A673 (cell line): ENCODE measurements at regions not wholly inside any gene's neighbourhood (a gene's known extent, or its start where the extent isn't known, plus 50 kb on each side); places are given as distances from the start of the nearest gene placed in this dataset.

Experiments used
- BruUV-seq: library from RNA; stranded (reverse); fragments of 400-500 nt; replicated peaks from 2 replicates; lab custom pipeline; 2021; lab: Mats Ljungman, UMichigan
- CTCF ChIA-PET: fragments of 300-600 bp; sonication (Branson Sonifier 250); formaldehyde crosslinking; loops from one replicate; lab custom pipeline; 2022; ENCODE audit warnings: antibody characterized with exemption; lab: Charles Lee
- POLR2A ChIA-PET: fragments of 300-600 bp; sonication (Branson Sonifier 250); formaldehyde crosslinking; loops from one replicate; lab custom pipeline; 2022; ENCODE audit warnings: antibody characterized with exemption; ENCODE audit not compliant: low non-redundant PET; lab: Charles Lee
- DNase-seq: peaks from one replicate; pipeline ENCODE4 v3.0.0-alpha.2; 2015; ENCODE audit warnings: low spot score
- H3K27ac ChIP-seq: fragments of 200-600 bp; sonication (generic); 2 replicates; pipeline ENCODE4 v1.5.1; 2016; ENCODE audit warnings: mixed run types, low read depth, mild to moderate bottlenecking, mixed read lengths, antibody characterized with exemption, low read length; ENCODE audit not compliant: poor library complexity, severe bottlenecking
- H3K27me3 ChIP-seq: fragments of 200-600 bp; sonication (generic); replicated peaks from 2 replicates; pipeline ENCODE4 v1.6.1; 2017; ENCODE audit warnings: mixed run types, low read depth, mild to moderate bottlenecking, mixed read lengths, antibody characterized with exemption, low read length; ENCODE audit not compliant: insufficient read depth, poor library complexity
- H3K36me3 ChIP-seq: fragments of 200-600 bp; sonication (generic); 2 replicates; pipeline ENCODE4 v1.6.1; 2016; ENCODE audit warnings: mixed run types, mild to moderate bottlenecking, mixed read lengths, antibody characterized with exemption, low read length; ENCODE audit not compliant: insufficient read depth, poor library complexity, severe bottlenecking
- H3K4me1 ChIP-seq: fragments of 200-600 bp; sonication (generic); 2 replicates; pipeline ENCODE4 v1.6.1; 2017; ENCODE audit warnings: mixed run types, mild to moderate bottlenecking, mixed read lengths, antibody characterized with exemption, low read length; ENCODE audit not compliant: insufficient read depth, poor library complexity, severe bottlenecking
- H3K4me3 ChIP-seq: fragments of 200-600 bp; sonication (generic); 2 replicates; pipeline ENCODE4 v1.5.1; 2016; ENCODE audit warnings: low read depth, mixed run types, mild to moderate bottlenecking, mixed read lengths, low read length; ENCODE audit not compliant: poor library complexity, severe bottlenecking
- H3K9me3 ChIP-seq: fragments of 200-600 bp; sonication (generic); 2 replicates; pipeline ENCODE4 v1.6.1; 2016; ENCODE audit warnings: mixed run types, low read depth, mild to moderate bottlenecking, mixed read lengths, antibody characterized with exemption, low read length; ENCODE audit not compliant: poor library complexity, severe bottlenecking
- CTCF ChIP-seq: fragments of 300-800, 200-600 bp; sonication (generic); conservative IDR thresholded peaks from 2 replicates; pipeline ENCODE4 v1.5.1; 2017; ENCODE audit warnings: low read depth, mild to moderate bottlenecking, antibody characterized with exemption, low read length, moderate library complexity, mixed read lengths
- EZH2 ChIP-seq: fragments of 200-600 bp; sonication (generic); IDR thresholded peaks from 2 replicates; pipeline ENCODE4 v1.6.1; 2017; ENCODE audit warnings: borderline replicate concordance, low read depth, mild to moderate bottlenecking, mixed read lengths, antibody characterized with exemption, low read length; ENCODE audit not compliant: poor library complexity, severe bottlenecking
- intact Hi-C: fragments of 100-400 bp; cut with micrococcal nuclease; formaldehyde crosslinking; loops from one replicate; pipeline ENCODE4 v1.10.0; 2022; ENCODE audit not compliant: unreplicated experiment

- POLR2A ChIA-PET: no interaction called here
- CTCF ChIA-PET: no interaction called here
- Histone ChIP-seq H3K4me3 (no peak overlapping the region), H3K9me3 (no peaks in the 10 kb centered on the region), H3K36me3 (no peaks in the 10 kb centered on the region), H3K27me3 (no peaks in the 10 kb centered on the region), H3K4me1 (no peaks in the 10 kb centered on the region), H3K27ac (no peak overlapping the region)
- BruUV-seq: no TSS peak
- intact Hi-C loops: no loop called here
- no peak for DNase-seq
- TF ChIP-seq CTCF: no peak
Observed at GRCh38 chr3:45318689-45319088, 69.7 kb upstream of the LARS2 start.

- Histone ChIP-seq H3K27ac (no peak overlapping the region), H3K36me3 (no peaks in the 10 kb centered on the region), H3K4me3 (no peak overlapping the region), H3K27me3 (no peaks in the 10 kb centered on the region), H3K9me3 (no peaks in the 10 kb centered on the region), H3K4me1 (no peaks in the 10 kb centered on the region)
- TF ChIP-seq EZH2 (no peak), CTCF (no peak)
- ChIA-PET CTCF (no interaction called here), POLR2A (no interaction called here)
- no peak for DNase-seq
- intact Hi-C loops: no loop called here
- BruUV-seq: no TSS peak
Observed at GRCh38 chr3:45319231-45319995, 69.0 kb upstream of the LARS2 start.

GRCh38 chr3:45319996-45320305 lies 68.4 kb upstream of the LARS2 start:
- no TSS peak for BruUV-seq
- H3K27me3 ChIP-seq: no peaks in the 10 kb centered on the region
- TF ChIP-seq EZH2: no peak
- TF ChIP-seq CTCF: no peak
- H3K9me3 ChIP-seq: no peaks in the 10 kb centered on the region
- DNase-seq: no peak
- no peaks in the 10 kb centered on the region for H3K4me1 ChIP-seq
- no peak overlapping the region for H3K27ac ChIP-seq
- H3K4me3 ChIP-seq: no peak overlapping the region
- POLR2A ChIA-PET: no interaction called here
- H3K36me3 ChIP-seq: no peaks in the 10 kb centered on the region
- CTCF ChIA-PET: no interaction called here
- intact Hi-C loops: no loop called here
